ENCODE measurements at regions not wholly inside any gene's neighbourhood (a gene's known extent, or its start where the extent isn't known, plus 50 kb on each side); places are given as distances from the start of the nearest gene placed in this dataset.

DNA sequence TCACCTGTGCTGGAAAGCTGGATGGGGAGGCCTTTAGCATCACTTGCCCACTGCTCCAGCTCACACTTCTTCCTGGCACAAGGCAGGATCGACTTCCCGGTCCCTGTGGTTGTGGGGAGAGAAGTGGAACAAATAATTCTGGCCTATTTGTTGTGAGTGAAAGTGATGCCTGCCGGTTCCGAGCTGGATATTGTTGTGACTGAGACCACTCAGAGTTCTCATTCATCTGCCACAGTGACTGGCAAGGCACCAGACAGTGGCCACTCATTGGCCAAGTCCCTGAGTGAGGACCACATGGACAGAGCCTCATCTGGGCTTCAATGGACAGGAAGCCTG, 191.9 kb downstream of the PTPRU start:
- TF ChIP-seq, protein P1, sequence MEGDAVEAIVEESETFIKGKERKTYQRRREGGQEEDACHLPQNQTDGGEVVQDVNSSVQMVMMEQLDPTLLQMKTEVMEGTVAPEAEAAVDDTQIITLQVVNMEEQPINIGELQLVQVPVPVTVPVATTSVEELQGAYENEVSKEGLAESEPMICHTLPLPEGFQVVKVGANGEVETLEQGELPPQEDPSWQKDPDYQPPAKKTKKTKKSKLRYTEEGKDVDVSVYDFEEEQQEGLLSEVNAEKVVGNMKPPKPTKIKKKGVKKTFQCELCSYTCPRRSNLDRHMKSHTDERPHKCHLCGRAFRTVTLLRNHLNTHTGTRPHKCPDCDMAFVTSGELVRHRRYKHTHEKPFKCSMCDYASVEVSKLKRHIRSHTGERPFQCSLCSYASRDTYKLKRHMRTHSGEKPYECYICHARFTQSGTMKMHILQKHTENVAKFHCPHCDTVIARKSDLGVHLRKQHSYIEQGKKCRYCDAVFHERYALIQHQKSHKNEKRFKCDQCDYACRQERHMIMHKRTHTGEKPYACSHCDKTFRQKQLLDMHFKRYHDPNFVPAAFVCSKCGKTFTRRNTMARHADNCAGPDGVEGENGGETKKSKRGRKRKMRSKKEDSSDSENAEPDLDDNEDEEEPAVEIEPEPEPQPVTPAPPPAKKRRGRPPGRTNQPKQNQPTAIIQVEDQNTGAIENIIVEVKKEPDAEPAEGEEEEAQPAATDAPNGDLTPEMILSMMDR (IDR thresholded peaks at IDR 0.05 in 4 of 5, conservative IDR thresholded peaks at IDR 0.05 in 1 of 5), result no peak
- TF ChIP-seq POLR2A (IDR thresholded peaks at IDR 0.05), result no peak

Data from gastrocnemius medialis (tissue), 4 donors.